H9 (cell line): ENCODE measurements at regions not wholly inside any gene's neighbourhood (a gene's known extent, or its start where the extent isn't known, plus 50 kb on each side); places are given as distances from the start of the nearest gene placed in this dataset.

Source experiments
- DNase-seq: peaks from one replicate; pipeline ENCODE4 v3.0.0-alpha.2; 2017
- H2AFZ ChIP-seq: one replicate; pipeline ENCODE4 v1.6.1; 2013; ENCODE audit warnings: mild to moderate bottlenecking, low read length, control low read depth, moderate library complexity
- H2AK5ac ChIP-seq: 2 replicates; pipeline ENCODE4 v1.6.1; 2013; ENCODE audit warnings: low read length, control low read depth, mixed read lengths; ENCODE audit not compliant: insufficient read length
- H2BK120ac ChIP-seq: one replicate; pipeline ENCODE4 v1.6.1; 2013; ENCODE audit warnings: low read depth, mild to moderate bottlenecking, low read length, control low read depth, inconsistent platforms; ENCODE audit not compliant: poor library complexity, severe bottlenecking
- H2BK12ac ChIP-seq: 2 replicates; pipeline ENCODE4 v1.6.1; 2013; ENCODE audit warnings: low read length, control low read depth, mixed read lengths, low read depth; ENCODE audit not compliant: insufficient read length
- H2BK15ac ChIP-seq: 2 replicates; pipeline ENCODE4 v1.6.1; 2013; ENCODE audit warnings: low read depth, low read length, control low read depth
- H2BK20ac ChIP-seq: one replicate; pipeline ENCODE4 v1.6.1; 2013; ENCODE audit warnings: low read depth, mild to moderate bottlenecking, low read length, control low read depth, inconsistent platforms; ENCODE audit not compliant: poor library complexity, severe bottlenecking
- H2BK5ac ChIP-seq: 2 replicates; pipeline ENCODE4 v1.6.1; 2013; ENCODE audit warnings: low read length, control low read depth, mixed read lengths; ENCODE audit not compliant: insufficient read length
- H3K14ac ChIP-seq: 2 replicates; pipeline ENCODE4 v1.6.1; 2013; ENCODE audit warnings: low read length, control low read depth; ENCODE audit not compliant: insufficient read depth
- H3K18ac ChIP-seq: 2 replicates; pipeline ENCODE4 v1.6.1; 2013; ENCODE audit warnings: low read depth, mild to moderate bottlenecking, mixed read lengths, low read length, control low read depth; ENCODE audit not compliant: insufficient read length
- H3K23ac ChIP-seq: 2 replicates; pipeline ENCODE4 v1.6.1; 2013; ENCODE audit warnings: low read length, control low read depth, mixed read lengths, low read depth; ENCODE audit not compliant: insufficient read length
- H3K23me2 ChIP-seq: 2 replicates; pipeline ENCODE4 v1.6.1; 2013; ENCODE audit warnings: low read depth, mild to moderate bottlenecking, mixed read lengths, low read length, control low read depth; ENCODE audit not compliant: insufficient read length, poor library complexity, severe bottlenecking
- H3K27ac ChIP-seq: 2 replicates; pipeline ENCODE4 v1.5.1; 2013; ENCODE audit warnings: low read length, control low read depth, mixed read lengths, low read depth; ENCODE audit not compliant: insufficient read length
- H3K27me3 ChIP-seq: 2 replicates; pipeline ENCODE4 v1.6.1; 2013; ENCODE audit warnings: low read length, control low read depth, inconsistent platforms; ENCODE audit not compliant: insufficient read depth
- H3K4ac ChIP-seq: 2 replicates; pipeline ENCODE4 v1.6.1; 2013; ENCODE audit warnings: low read depth, mild to moderate bottlenecking, control low read depth, inconsistent platforms, low read length, moderate library complexity
- H3K4me1 ChIP-seq: 2 replicates; pipeline ENCODE4 v1.6.1; 2013; ENCODE audit warnings: low read length, control low read depth, inconsistent platforms; ENCODE audit not compliant: insufficient read depth
- H3K4me2 ChIP-seq: 2 replicates; pipeline ENCODE4 v1.6.1; 2013; ENCODE audit warnings: low read length, control low read depth, mixed read lengths; ENCODE audit not compliant: insufficient read length, insufficient read depth
- H3K56ac ChIP-seq: 2 replicates; pipeline ENCODE4 v1.6.1; 2013; ENCODE audit warnings: low read depth, mild to moderate bottlenecking, mixed read lengths, low read length, control low read depth; ENCODE audit not compliant: insufficient read length
- H3K79me1 ChIP-seq: 2 replicates; pipeline ENCODE4 v1.6.1; 2013; ENCODE audit warnings: low read depth, mild to moderate bottlenecking, moderate library complexity, low read length, control low read depth, inconsistent platforms; ENCODE audit not compliant: insufficient read depth, poor library complexity, severe bottlenecking
- H3K79me2 ChIP-seq: 2 replicates; pipeline ENCODE4 v1.6.1; 2013; ENCODE audit warnings: low read length, control low read depth, inconsistent platforms; ENCODE audit not compliant: insufficient read depth
- H3K9ac ChIP-seq: 2 replicates; pipeline ENCODE4 v1.6.1; 2013; ENCODE audit warnings: low read length, control low read depth, mixed read lengths; ENCODE audit not compliant: insufficient read length; ENCODE audit errors: extremely low read depth
- H3K9me3 ChIP-seq: one replicate; pipeline ENCODE4 v1.6.1; 2013; ENCODE audit warnings: low read depth, low read length, inconsistent platforms; ENCODE audit not compliant: control insufficient read depth
- H3T11ph ChIP-seq: one replicate; pipeline ENCODE4 v1.6.1; 2013; ENCODE audit warnings: mild to moderate bottlenecking, low read length, control low read depth, inconsistent platforms
- H4K20me1 ChIP-seq: one replicate; pipeline ENCODE4 v1.6.1; 2013; ENCODE audit not compliant: control insufficient read depth, insufficient read length, insufficient read depth
- H4K5ac ChIP-seq: 2 replicates; pipeline ENCODE4 v1.6.1; 2013; ENCODE audit warnings: low read depth, mild to moderate bottlenecking, mixed read lengths, low read length, control low read depth; ENCODE audit not compliant: insufficient read length
- H4K8ac ChIP-seq: replicated peaks from 2 replicates; pipeline ENCODE4 v1.6.1; 2013; ENCODE audit warnings: low read length, control low read depth, mixed read lengths, low read depth; ENCODE audit not compliant: insufficient read length
- H4K91ac ChIP-seq: 2 replicates; pipeline ENCODE4 v1.6.1; 2013; ENCODE audit warnings: low read depth, mild to moderate bottlenecking, moderate library complexity, mixed read lengths, low read length, control low read depth; ENCODE audit not compliant: insufficient read length
- H3K27ac Mint-ChIP-seq, 3 experiments: 2 replicates in 2 of 3; 3 replicates in 1 of 3; pipeline ENCODE4 v1.8.0; 2020 to 2021; ENCODE audit warnings: mixed read lengths in 3 of 3, mild to moderate bottlenecking in 1 of 3, moderate library complexity in 1 of 3
- H3K27me3 Mint-ChIP-seq: 2 replicates; pipeline ENCODE4 v1.8.0; 2021; ENCODE audit warnings: low read depth, mild to moderate bottlenecking, moderate library complexity, mixed read lengths
- H3K36me3 Mint-ChIP-seq, 3 experiments: 2 replicates in 2 of 3; 3 replicates in 1 of 3; pipeline ENCODE4 v1.8.0; 2020 to 2021; ENCODE audit warnings: low read depth in 3 of 3, mixed read lengths in 3 of 3; ENCODE audit not compliant: insufficient read depth in 1 of 3
- H3K4me1 Mint-ChIP-seq, 2 experiments: 2 replicates each; pipeline ENCODE4 v1.8.0; 2020; ENCODE audit warnings: mixed read lengths in 2 of 2
- H3K4me3 Mint-ChIP-seq, 2 experiments: 2 replicates in 1 of 2; 3 replicates in 1 of 2; pipeline ENCODE4 v1.8.0; 2020 to 2021; ENCODE audit warnings: mild to moderate bottlenecking in 2 of 2, mixed read lengths in 2 of 2, moderate library complexity in 1 of 2
- H3K9me3 Mint-ChIP-seq, 2 experiments: 2 replicates in 1 of 2; 3 replicates in 1 of 2; pipeline ENCODE4 v1.8.0; 2020; ENCODE audit warnings: mild to moderate bottlenecking in 2 of 2, mixed read lengths in 2 of 2, moderate library complexity in 1 of 2
- CTCF ChIP-seq: fragments of 200-600 bp; sonication (generic); conservative IDR thresholded peaks from 3 replicates; pipeline ENCODE4 v1.8.0; 2021; ENCODE audit warnings: antibody characterized with exemption, mild to moderate bottlenecking

GRCh38 chr3:117932441-117932840 lies 1102.2 kb downstream of the IGSF11 start:
- no peak overlapping the region for H4K8ac ChIP-seq
- H3K23ac ChIP-seq, result no peak overlapping the region
- no peak overlapping the region for H3K4me2 ChIP-seq
- Mint-ChIP-seq H3K36me3 (no peaks in the 10 kb centered on the region), H3K4me1 (no peaks in the 10 kb centered on the region), H3K27me3 (no peaks in the 10 kb centered on the region), H3K9me3 (no peaks in the 10 kb centered on the region), H3K4me3 (no peak overlapping the region), H3K27ac (no peak overlapping the region)
- no peaks in the 10 kb centered on the region for H4K20me1 ChIP-seq
- H3K23me2 ChIP-seq, result no peaks in the 10 kb centered on the region
- H3K56ac ChIP-seq, result no peak overlapping the region
- no peaks in the 10 kb centered on the region for H3K79me2 ChIP-seq
- no peak overlapping the region for H3K9ac ChIP-seq
- H3K27ac ChIP-seq, result no peak overlapping the region
- H3T11ph ChIP-seq, result no peak overlapping the region
- no peak overlapping the region for H4K5ac ChIP-seq
- H2BK20ac ChIP-seq, result no peak overlapping the region
- no peak overlapping the region for H2BK5ac ChIP-seq
- H2BK120ac ChIP-seq, result no peak overlapping the region
- H3K14ac ChIP-seq, result no peak overlapping the region
- no peak overlapping the region for H3K4ac ChIP-seq
- H3K4me1 ChIP-seq, result no peaks in the 10 kb centered on the region
- H3K79me1 ChIP-seq, result no peaks in the 10 kb centered on the region
- no peak overlapping the region for H2BK15ac ChIP-seq
- H4K91ac ChIP-seq, result no peak overlapping the region
- no peaks in the 10 kb centered on the region for H3K9me3 ChIP-seq
- no peak overlapping the region for H2BK12ac ChIP-seq
- no peak for TF ChIP-seq CTCF
- H2AFZ ChIP-seq, result no peak overlapping the region
- no peak overlapping the region for H3K18ac ChIP-seq
- DNase-seq, result no peak
- H2AK5ac ChIP-seq, result no peak overlapping the region
- H3K27me3 ChIP-seq, result no peaks in the 10 kb centered on the region
